CD4-positive, alpha-beta T cell treated with Interleukin-4 for 1 hour (primary cell): ENCODE measurements at regions not wholly inside any gene's neighbourhood (a gene's known extent, or its start where the extent isn't known, plus 50 kb on each side); places are given as distances from the start of the nearest gene placed in this dataset.
"Not testable (repeated sequence)": the region's sequence is repeated elsewhere in the genome, so short reads cannot be mapped to it uniquely, and the experiment has no call there.

Experiments used
- DNase-seq, 2 donors: peaks; one replicate each; pipeline ENCODE4 v3.0.0-alpha.2; 2020 to 2022

DNA sequence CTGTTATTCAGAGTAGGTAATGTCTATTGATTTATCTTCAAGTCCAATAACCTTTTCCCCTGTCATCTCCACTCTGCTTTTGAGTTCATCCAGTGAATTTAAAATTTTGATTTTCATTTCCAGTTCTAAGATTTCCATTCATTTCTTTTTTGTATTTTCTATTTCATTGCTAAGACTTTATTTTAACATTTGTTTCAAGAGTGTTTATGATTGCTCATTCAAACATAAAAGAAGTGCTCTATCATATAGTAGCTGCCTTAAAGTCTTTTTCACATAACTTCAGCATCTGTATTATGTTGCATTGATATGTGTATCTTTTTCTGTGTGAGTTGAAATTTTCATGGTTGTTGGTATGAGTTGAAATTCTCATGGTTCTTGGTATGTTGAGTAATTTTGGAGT lies 341.6 kb downstream of the SOX4 start:
- DNase-seq, result no peak

GRCh38 chr6:21935561-21936028 lies 342.0 kb downstream of the SOX4 start:
- DNase-seq, result peak in 1 of 2 donors; percentile 15

GRCh38 chr6:21937466-21937865 lies 343.9 kb downstream of the SOX4 start:
- no peak for DNase-seq

DNA sequence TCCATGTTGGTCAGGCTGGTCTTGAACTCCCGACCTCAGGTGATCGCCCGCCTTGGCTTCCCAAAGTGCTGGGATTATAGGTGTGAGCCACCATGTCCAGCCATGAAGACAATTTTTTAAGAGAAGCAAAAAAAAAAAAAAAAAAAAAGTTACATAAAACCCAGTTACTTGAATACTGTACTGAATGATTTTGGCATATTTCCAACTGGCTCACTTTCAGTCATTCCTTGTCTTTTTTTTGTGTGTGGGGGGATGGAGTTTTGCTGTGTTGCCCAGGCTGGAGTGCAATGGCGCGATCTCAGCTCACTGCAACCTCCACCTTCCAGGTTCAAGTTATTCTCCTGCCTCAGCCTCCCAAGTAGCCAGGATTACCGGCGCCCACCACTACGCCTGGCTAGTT lies 345.5 kb downstream of the SOX4 start:
- DNase-seq, result not testable (repeated sequence)

GRCh38 chr6:21941926-21942325 lies 348.4 kb downstream of the SOX4 start:
- DNase-seq, result no peak

DNA sequence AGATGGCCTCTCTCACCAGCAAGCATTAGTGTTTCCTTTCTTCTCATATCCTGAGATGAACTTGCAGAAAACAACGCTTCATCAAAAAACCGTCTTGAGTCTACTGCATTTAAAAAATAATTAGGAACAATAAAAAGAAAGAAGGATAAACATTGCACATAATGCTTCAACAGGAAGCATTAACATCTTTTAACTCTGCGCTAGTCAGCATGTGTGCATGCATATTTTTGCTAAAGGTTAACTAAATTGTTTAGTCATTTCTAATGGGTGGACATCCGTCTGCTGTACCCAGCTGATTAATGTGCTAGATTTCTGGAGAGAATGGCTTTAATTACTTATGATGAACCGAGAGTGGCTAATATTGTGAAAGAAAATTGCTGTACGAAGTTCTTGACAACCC lies 349.3 kb downstream of the SOX4 start:
- DNase-seq, result no peak

DNA sequence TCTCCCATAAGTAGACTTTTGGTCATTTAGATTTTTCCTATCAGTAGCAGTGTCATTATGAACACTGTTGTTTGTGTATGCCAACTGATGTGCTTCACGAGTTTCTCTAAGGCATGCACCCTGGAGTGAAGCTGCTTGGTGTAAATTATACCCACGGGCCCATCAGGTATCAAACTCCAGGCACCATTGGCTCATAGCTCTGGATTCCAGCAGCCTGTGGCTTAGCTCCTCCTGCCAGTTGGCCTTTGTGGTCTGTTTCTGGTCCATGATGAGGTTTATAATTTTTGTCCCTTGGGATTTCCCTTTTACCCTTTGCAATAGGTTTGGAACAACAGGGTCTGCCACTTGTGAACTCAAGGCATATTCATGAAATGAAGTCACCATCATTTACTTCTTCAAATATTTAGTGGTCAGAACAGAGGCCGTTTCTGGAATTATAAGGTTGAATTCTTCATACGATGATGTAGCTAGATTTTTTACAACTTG lies 350.5 kb downstream of the PRL start:
- DNase-seq, result no peak

GRCh38 chr6:21947227-21947626 lies 349.6 kb downstream of the PRL start:
- not testable (repeated sequence) for DNase-seq

- DNase-seq, result no peak
Measured at GRCh38 chr6:21947731-21948386, 349.0 kb downstream of the PRL start.

DNA sequence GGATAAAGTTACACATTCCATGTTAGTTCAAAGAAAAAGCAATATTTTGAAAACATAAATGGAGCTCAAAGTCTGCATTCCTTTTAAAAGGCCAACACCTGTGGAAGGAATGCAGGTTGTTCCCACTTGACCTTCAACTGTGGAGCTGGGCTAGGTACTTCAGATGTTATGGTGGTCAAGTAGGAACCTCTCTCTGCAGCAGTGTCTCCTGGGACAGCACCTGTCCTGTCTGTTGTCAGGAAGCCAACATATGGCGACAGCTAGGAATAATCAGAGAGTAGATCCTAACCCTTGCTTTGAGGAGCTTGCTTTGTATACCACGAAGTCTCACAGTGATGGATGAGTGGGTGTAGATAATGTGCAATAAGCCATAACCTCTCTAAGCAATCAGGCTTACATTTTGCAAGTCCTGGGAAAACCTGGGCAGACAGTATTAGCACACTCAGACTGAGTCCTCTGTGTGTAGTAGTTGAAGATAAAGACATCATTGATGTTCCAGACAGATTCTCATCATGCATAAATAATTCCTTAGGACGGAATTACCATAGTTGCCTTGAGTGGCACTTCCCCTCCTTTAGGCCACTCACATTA lies 347.5 kb downstream of the PRL start:
- no peak for DNase-seq

DNA sequence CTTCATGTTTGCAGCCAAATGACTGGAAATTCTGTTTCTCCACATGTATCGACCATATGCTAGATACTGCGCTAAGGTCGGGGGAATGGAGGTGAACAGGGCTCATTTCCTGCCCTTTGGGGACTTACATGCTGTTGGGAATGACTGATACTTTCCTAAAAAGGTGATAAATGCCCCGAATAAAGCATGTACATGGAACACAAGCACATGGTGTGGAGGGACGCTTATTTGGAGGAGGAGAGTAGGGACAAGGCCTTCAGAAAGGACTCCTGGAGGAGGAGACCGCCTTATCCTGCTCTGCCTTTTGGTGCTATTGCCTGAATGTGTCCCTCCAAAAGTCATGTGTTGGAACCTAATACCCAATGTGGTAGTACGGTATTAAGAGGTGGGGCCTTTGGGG lies 344.5 kb downstream of the PRL start:
- no peak for DNase-seq

DNA sequence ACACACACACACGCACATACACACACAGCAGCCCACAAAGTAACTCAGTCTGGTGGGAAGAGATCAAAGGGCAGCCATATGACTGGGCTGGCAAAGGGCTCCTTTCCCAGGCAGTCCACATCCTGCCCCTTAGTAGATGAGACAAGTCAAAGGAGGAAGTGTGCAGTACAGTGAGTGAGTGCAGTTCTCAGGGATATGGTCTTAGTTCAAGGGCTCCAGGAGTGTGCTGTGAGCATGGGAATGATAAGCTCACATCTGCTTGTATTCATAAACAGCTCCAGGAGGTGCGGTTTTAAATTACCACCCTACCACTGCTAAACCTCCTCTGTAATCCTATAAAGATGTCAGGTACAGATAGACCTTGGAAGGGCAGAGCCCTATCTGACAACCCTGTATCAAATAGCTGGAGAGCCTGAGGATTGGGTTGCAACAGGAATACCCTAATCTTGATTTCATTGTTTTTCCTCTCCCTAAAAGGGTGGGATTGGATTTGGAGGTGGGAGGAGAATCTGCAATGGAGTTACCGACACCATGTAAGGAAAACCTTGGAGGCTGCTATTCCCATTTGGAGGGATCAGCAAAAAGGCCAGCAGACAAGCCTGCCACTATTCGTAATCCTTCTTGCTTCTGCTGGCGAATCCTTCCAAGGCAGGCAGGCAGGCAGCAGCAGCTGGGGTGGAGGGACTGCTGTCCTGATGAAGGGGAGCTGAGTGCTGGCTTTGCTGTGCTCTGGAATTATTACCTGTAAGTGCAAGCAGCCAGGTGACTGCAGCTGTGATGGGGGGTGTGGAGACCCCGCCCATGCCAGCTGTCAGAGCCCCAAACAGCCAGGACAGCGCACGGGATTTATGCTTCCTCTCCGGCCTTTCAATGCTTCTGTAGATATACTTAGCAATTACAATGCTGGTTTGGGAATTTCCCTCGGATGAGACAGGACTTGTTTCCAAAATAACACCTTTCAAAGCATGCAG lies 342.7 kb downstream of the PRL start:
- DNase-seq, result no peak

- DNase-seq, result no peak
Measured at GRCh38 chr6:21955053-21955595, 341.7 kb downstream of the PRL start.

- no peak for DNase-seq
Measured at GRCh38 chr6:21955951-21956350, 340.9 kb downstream of the PRL start.

DNA sequence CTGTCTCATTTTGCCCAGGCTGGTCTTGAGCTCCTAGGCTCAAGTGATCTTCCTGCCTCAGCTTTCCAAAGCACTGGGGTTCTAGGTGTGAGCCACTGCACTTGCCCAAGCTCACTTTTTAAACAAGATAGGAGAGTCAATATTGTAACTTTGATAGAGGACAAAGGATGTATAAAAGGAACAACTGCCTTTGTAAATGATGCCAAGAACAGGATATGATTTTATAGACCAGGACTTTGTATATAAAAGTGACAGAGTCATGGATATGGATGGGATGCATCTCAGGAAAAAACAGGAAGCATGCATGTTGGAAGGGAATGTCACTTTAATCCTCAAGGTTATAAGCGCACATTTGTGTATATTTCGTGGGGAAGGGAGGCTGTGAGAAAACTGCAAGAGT lies 338.4 kb downstream of the PRL start:
- no peak for DNase-seq

GRCh38 chr6:21961226-21961625 lies 335.6 kb downstream of the PRL start:
- no peak for DNase-seq

- no peak for DNase-seq
Measured at GRCh38 chr6:21965016-21965415, 331.8 kb downstream of the PRL start.

DNA sequence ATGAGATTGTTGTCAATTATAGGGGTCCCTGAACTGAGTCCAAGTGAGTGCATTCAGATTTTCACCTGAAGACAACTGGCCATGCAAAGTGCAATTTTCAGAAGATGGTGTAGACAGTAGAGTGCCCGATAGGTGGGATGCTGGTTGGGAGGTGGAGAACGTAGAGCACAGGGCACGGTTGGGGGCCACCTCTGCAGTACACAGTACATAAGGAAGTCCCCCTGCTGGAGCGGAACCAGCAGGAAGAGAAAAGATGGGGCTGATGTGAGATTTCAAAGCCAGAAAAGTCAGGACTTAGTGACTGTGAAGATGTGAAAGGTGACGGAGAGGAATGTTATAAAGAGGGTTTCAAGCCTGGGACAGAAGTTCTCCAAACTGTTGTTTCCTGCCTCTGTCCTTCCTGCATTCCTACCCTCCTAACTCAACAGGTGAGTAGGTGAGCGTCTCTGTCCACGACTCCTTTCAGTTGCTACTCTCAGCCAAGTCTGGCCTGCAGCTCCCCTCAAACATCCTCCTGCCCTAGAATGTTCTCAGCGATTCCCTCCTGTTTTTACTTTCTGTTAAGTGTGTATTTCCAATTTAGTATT lies 330.8 kb downstream of the PRL start:
- no peak for DNase-seq

GRCh38 chr6:21967056-21967974 lies 329.5 kb downstream of the PRL start:
- DNase-seq, result no peak

GRCh38 chr6:21968411-21968810 lies 328.4 kb downstream of the PRL start:
- no peak for DNase-seq

DNA sequence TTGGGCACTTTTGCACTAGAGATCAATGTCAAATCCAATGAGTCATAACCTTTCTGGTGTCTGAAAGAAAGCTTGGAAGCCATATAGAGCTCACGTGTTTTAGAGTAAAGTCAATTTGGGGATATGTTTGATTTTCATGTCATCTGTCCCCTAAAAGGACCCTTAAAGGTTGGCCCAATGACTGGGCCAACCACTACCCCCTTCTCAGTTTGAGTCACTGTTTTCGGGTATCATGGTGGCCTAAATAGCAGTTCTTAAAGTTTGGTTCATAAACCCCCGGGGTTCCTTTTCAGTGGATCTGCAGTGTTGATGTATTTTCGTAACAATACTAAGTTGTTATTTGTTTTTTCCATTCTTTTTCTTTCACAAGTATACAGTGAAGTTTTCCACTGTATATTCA lies 327.6 kb downstream of the PRL start:
- DNase-seq, result no peak
